ENCODE measurements at regions not wholly inside any gene's neighbourhood (a gene's known extent, or its start where the extent isn't known, plus 50 kb on each side); places are given as distances from the start of the nearest gene placed in this dataset.

DNA sequence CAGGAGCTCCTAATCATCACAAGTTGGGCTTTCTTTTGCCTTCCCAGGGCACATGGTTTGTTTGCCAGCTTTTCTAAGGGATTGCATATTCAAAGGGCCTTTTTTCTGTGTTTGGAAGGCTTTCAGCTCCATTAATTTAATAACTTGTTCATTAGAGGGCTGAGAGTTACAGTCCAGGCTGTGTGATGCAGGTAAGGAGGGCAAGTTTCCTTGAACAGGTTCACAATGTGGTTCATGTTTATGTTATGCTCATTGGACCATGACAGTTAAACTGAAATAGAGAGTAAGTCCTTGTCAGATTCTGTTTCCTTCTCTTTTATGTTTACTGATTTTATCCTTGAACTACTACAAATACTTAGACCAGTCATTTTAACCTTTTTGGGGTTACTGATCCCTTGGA, 174.4 kb downstream of the MARCHF11 start (continued):
- TF ChIP-seq CTBP2 (IDR thresholded peaks at IDR 0.05; ENCODE audit: borderline replicate concordance, insufficient read depth, insufficient read length, low read length) (no peak), SIN3A (conservative IDR thresholded peaks at IDR 0.05 in 1 of 2, IDR thresholded peaks at IDR 0.05 in 1 of 2; ENCODE audit: low read depth in 1 of 2, low read length in 2 of 2) (no peak), TAF7 (optimal IDR thresholded peaks at IDR 0.05; ENCODE audit: borderline replicate concordance, low read depth, low read length) (no peak)
- TF ChIP-seq, protein P1, sequence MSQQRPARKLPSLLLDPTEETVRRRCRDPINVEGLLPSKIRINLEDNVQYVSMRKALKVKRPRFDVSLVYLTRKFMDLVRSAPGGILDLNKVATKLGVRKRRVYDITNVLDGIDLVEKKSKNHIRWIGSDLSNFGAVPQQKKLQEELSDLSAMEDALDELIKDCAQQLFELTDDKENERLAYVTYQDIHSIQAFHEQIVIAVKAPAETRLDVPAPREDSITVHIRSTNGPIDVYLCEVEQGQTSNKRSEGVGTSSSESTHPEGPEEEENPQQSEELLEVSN (IDR thresholded peaks at IDR 0.05) = no peak

Data from H1 (cell line).